Uterus (tissue), 3 donors: ENCODE measurements at regions not wholly inside any gene's neighbourhood (a gene's known extent, or its start where the extent isn't known, plus 50 kb on each side); places are given as distances from the start of the nearest gene placed in this dataset.
"Not testable (repeated sequence)": the region's sequence is repeated elsewhere in the genome, so short reads cannot be mapped to it uniquely, and the experiment has no call there.

ENCODE experiments used
- DNase-seq, 2 donors: peaks; one replicate each; pipeline ENCODE4 v3.0.0-alpha.2; 2019 to 2020
- H3K27ac ChIP-seq, 2 donors: fragments of 200-600 bp; sonication (generic); 1 replicate in 1 of 2; 2 replicates in 1 of 2; pipeline ENCODE4 v1.5.1; 2016 to 2018
- H3K27me3 ChIP-seq, 2 donors: fragments of 200-600 bp; sonication (generic); one replicate each; pipeline ENCODE4 v1.5.1; 2018 to 2019; ENCODE audit warnings: control low read depth in 1 of 2
- H3K36me3 ChIP-seq, 2 donors: fragments of 200-600 bp; sonication (generic); one replicate each; pipeline ENCODE4 v1.5.1; 2019; ENCODE audit warnings: control low read depth in 1 of 2
- H3K4me1 ChIP-seq, 2 donors: fragments of 200-600 bp; sonication (generic); one replicate each; pipeline ENCODE4 v1.5.1; 2018 to 2019; ENCODE audit warnings: control low read depth in 1 of 2
- H3K4me3 ChIP-seq, 2 donors: fragments of 200-600 bp; sonication (generic); 1 replicate in 1 of 2; 2 replicates in 1 of 2; pipeline ENCODE4 v1.5.1; 2018 to 2019; ENCODE audit warnings: mild to moderate bottlenecking in 1 of 2
- H3K9me3 ChIP-seq, 2 donors: fragments of 200-600 bp; sonication (generic); one replicate each; pipeline ENCODE4 v1.5.1; 2019; ENCODE audit warnings: control low read depth in 1 of 2
- CTCF ChIP-seq, 4 experiments: fragments of 200-600 bp in 2 of 4; fragments of 450-650 bp in 2 of 4; sonication (generic) in 2 of 4; IDR thresholded peaks; one replicate each; pipeline ENCODE4 v1.5.1; 2016 to 2019; ENCODE audit warnings: antibody characterized with exemption in 4 of 4, mild to moderate bottlenecking in 2 of 4, moderate library complexity in 1 of 4
- POLR2A ChIP-seq, 2 donors: fragments of 450-650 bp; IDR thresholded peaks; one replicate each; pipeline ENCODE4 v1.6.1; 2016; ENCODE audit warnings: antibody characterized with exemption in 2 of 2, mild to moderate bottlenecking in 1 of 2, moderate library complexity in 1 of 2
- intact Hi-C: fragments of 100-400 bp; cut with DNase I; formaldehyde crosslinking; loops from one replicate; pipeline ENCODE4 v1.15.1; 2023; ENCODE audit warnings: low total_unique reads
- donor health status: DM: yes; HTN: yes; CAD: no.

GRCh38 chr2:5007596-5007995, 684.6 kb upstream of the SOX11 start:
- TF ChIP-seq POLR2A (IDR thresholded peaks at IDR 0.05): no peak
- intact Hi-C loops: no loop called here
- no peaks in the 10 kb centered on the region for H3K36me3 ChIP-seq
- H3K27me3 ChIP-seq: no peaks in the 10 kb centered on the region
- DNase-seq: no peak
- no peaks in the 10 kb centered on the region for H3K9me3 ChIP-seq
- no peaks in the 10 kb centered on the region for H3K4me1 ChIP-seq
- no peak overlapping the region for H3K27ac ChIP-seq
- no peak overlapping the region for H3K4me3 ChIP-seq

- TF ChIP-seq CTCF (IDR thresholded peaks at IDR 0.05): no peak
- no peak for TF ChIP-seq POLR2A (IDR thresholded peaks at IDR 0.05)
- no peak overlapping the region for H3K27ac ChIP-seq
- intact Hi-C loops: no loop called here
- H3K36me3 ChIP-seq: no peaks in the 10 kb centered on the region
- no peak overlapping the region for H3K4me3 ChIP-seq
- peaks cover 0 to 4% of the 10 kb centered on the region in 2 donors for H3K9me3 ChIP-seq
- no peaks in the 10 kb centered on the region for H3K4me1 ChIP-seq
- no peaks in the 10 kb centered on the region for H3K27me3 ChIP-seq
- no peak for DNase-seq
These were observed 672.9 kb upstream of the SOX11 start for GRCh38 chr2:5019324-5019723.

GRCh38 chr2:5020116-5020875, 671.9 kb upstream of the SOX11 start:
- H3K27me3 ChIP-seq: no peaks in the 10 kb centered on the region
- peaks cover 0 to 4% of the 10 kb centered on the region in 2 donors for H3K9me3 ChIP-seq
- H3K4me1 ChIP-seq: no peaks in the 10 kb centered on the region
- H3K27ac ChIP-seq: no peak overlapping the region
- intact Hi-C loops: no loop called here
- H3K36me3 ChIP-seq: no peaks in the 10 kb centered on the region
- DNase-seq: no peak
- no peak overlapping the region for H3K4me3 ChIP-seq
- TF ChIP-seq CTCF (IDR thresholded peaks at IDR 0.05): no peak
- no peak for TF ChIP-seq POLR2A (IDR thresholded peaks at IDR 0.05)

- Histone ChIP-seq H3K4me3 (no peak overlapping the region), H3K36me3 (no peaks in the 10 kb centered on the region), H3K9me3 (peaks cover 0 to 4% of the 10 kb centered on the region in 2 donors), H3K4me1 (no peaks in the 10 kb centered on the region), H3K27me3 (no peaks in the 10 kb centered on the region), H3K27ac (no peak overlapping the region)
- TF ChIP-seq POLR2A (IDR thresholded peaks at IDR 0.05) (no peak), CTCF (IDR thresholded peaks at IDR 0.05) (no peak)
- DNase-seq: no peak
- intact Hi-C loops: no loop called here
These were observed 671.0 kb upstream of the SOX11 start for GRCh38 chr2:5021136-5021535.

DNA sequence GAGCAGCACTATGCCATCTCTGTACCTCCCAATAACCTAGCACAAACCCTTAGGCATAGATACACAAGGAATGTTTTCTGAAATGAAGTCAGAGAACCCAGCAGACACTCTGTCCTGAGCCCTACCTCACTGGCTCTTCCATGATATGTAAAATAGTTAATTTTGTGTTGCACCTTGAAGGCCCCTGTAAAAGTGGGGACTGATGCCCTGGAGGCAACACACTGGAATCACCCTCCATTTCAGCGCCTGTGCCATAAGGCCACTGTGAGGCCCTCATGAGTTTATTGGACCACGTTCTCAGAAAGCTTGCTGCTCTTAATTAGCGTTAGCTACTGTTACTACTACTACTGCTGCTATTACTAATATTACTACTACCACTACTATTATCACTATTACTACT, 670.1 kb upstream of the SOX11 start:
- Histone ChIP-seq H3K9me3 (peaks cover 0 to 4% of the 10 kb centered on the region in 2 donors), H3K4me3 (no peak overlapping the region), H3K4me1 (no peaks in the 10 kb centered on the region), H3K27ac (no peak overlapping the region), H3K36me3 (no peaks in the 10 kb centered on the region), H3K27me3 (no peaks in the 10 kb centered on the region)
- intact Hi-C loops: no loop called here
- TF ChIP-seq CTCF (IDR thresholded peaks at IDR 0.05): no peak
- TF ChIP-seq POLR2A (IDR thresholded peaks at IDR 0.05): no peak
- DNase-seq: no peak

- H3K36me3 ChIP-seq, H3K4me1 ChIP-seq, DNase-seq, intact Hi-C loops, H3K9me3 ChIP-seq, H3K4me3 ChIP-seq, H3K27me3 ChIP-seq, H3K27ac ChIP-seq: not testable (repeated sequence)
These were observed 669.2 kb upstream of the SOX11 start for GRCh38 chr2:5022708-5023635.
